Fibroblast of villous mesenchyme (primary cell): ENCODE measurements at regions not wholly inside any gene's neighbourhood (a gene's known extent, or its start where the extent isn't known, plus 50 kb on each side); places are given as distances from the start of the nearest gene placed in this dataset.

Source experiments
- DNase-seq: peaks from one replicate; pipeline ENCODE4 v3.0.0-alpha.2; 2010; ENCODE audit warnings: low read depth
- H3K4me3 ChIP-seq: 2 replicates; pipeline ENCODE4 v1.5.1; 2011; ENCODE audit warnings: low read depth, mild to moderate bottlenecking, low read length
- CTCF ChIP-seq: IDR thresholded peaks from 2 replicates; pipeline ENCODE4 v1.5.1; 2012; ENCODE audit warnings: low read depth, mild to moderate bottlenecking, low read length; ENCODE audit not compliant: insufficient read depth

- no peak overlapping the region for H3K4me3 ChIP-seq
- no peak for DNase-seq
- TF ChIP-seq CTCF: no peak
Observed at GRCh38 chr5:2126512-2126911, 243.8 kb upstream of the IRX4 start.

DNA sequence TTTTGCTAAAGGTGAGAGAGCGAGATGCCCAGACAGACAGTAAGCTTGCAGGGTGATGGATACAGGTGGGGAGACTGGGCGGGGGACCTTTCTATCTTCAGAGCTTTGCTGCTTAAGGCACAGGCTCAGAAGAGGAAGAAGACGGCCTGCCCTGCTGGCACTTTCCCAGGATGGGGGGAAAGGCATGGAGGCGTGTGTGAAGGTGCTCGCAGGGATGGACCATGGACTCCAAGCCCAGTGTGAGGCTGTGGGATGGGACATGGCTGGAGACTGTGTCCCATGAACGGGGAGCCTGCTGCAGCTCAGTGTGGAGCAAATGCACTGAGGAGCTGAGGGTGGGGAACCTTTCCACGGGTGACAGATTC is 243.2 kb upstream of the IRX4 start:
- TF ChIP-seq CTCF: no peak
- no peak for DNase-seq
- H3K4me3 ChIP-seq: no peak overlapping the region

DNA sequence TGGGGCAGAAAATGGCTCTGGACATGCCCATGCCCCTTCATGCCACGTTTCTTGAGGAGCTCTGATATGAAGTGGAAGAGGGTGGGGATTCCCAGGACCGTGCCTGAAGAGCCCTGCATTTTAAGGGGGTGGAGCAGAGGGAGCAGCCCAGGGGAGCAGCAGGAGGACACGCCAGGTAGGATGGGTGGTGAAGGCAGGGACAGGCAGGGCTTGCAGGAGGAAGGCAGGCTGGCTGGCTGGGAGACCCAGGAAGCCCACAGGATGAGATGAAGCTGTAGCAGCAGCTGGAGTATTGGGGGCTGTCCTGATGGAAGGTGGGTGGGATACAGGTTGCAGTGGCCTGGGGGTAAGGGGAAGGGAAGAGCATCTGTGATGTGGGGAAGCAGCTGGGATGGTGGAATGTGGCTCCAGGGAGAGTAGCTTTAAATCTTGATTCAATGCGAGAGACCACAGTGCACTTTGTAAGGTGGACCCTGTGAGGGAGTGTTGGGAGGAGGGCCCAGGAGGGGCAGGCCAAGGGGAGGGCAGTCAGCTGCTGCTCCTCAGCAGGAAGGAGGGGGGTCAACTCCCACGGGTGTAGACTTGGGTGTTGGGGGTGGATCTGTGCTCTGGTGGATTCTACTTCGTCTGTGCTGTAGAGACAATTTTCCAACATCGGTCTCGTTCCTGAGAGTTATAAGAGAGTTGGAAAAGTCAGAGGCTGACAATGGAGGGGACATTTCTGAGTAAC is 242.6 kb upstream of the IRX4 start:
- no peak for DNase-seq
- no peak for TF ChIP-seq CTCF
- no peak overlapping the region for H3K4me3 ChIP-seq

- no peak overlapping the region for H3K4me3 ChIP-seq
- no peak for DNase-seq
- no peak for TF ChIP-seq CTCF
Observed at GRCh38 chr5:2124434-2125170, 241.9 kb upstream of the IRX4 start.

GRCh38 chr5:2123874-2124273 is 241.1 kb upstream of the IRX4 start:
- H3K4me3 ChIP-seq: no peak overlapping the region
- DNase-seq: no peak
- TF ChIP-seq CTCF: no peak

DNA sequence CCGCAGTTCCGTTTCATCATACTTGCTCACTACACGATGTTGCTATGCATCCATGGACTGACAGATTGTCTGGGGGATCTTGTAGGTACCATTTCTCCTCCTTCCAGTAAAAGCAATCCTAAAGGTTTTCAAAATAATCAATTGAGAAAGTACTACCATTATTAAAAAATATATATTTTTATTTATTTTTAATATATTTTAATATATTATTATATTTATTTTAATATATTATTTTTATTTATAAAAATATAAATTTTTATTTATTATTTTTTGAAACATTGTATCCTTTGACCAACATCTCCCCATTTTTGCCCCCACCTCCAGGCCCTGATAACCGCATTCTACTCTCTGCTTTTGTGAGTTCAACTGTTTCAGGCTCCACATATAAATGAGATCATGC is 237.6 kb upstream of the IRX4 start:
- DNase-seq: no peak
- H3K4me3 ChIP-seq: no peak overlapping the region
- TF ChIP-seq CTCF: no peak

DNA sequence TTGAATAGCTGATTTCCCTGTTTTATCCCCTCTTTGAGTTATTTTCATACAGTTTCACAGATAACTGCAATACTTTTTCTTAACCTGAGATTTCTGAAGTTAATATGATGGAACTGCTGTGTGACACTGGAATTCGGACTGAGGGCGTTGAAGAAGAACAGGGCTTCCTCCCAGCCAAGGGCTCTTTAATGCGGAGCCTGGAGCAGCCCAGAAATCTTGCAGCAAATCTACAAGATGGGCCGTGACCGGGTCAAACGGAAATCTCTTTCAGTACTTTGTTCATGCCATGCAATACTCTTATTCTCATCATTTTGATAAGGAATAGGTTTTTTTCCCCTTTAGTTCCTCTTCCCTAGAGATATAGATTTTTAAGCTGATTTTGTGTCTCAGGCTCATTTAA is 236.8 kb upstream of the IRX4 start:
- no peak for DNase-seq
- H3K4me3 ChIP-seq: no peak overlapping the region
- no peak for TF ChIP-seq CTCF
